ENCODE measurements at regions not wholly inside any gene's neighbourhood (a gene's known extent, or its start where the extent isn't known, plus 50 kb on each side); places are given as distances from the start of the nearest gene placed in this dataset.

GRCh38 chr10:61140765-61141392 is 196.9 kb upstream of the RHOBTB1 start:
- DNase-seq (no peak), ATAC-seq (no peak)

GRCh38 chr10:61139592-61139953 is 195.6 kb upstream of the RHOBTB1 start:
- ATAC-seq = no peak
- no peak for DNase-seq

DNA sequence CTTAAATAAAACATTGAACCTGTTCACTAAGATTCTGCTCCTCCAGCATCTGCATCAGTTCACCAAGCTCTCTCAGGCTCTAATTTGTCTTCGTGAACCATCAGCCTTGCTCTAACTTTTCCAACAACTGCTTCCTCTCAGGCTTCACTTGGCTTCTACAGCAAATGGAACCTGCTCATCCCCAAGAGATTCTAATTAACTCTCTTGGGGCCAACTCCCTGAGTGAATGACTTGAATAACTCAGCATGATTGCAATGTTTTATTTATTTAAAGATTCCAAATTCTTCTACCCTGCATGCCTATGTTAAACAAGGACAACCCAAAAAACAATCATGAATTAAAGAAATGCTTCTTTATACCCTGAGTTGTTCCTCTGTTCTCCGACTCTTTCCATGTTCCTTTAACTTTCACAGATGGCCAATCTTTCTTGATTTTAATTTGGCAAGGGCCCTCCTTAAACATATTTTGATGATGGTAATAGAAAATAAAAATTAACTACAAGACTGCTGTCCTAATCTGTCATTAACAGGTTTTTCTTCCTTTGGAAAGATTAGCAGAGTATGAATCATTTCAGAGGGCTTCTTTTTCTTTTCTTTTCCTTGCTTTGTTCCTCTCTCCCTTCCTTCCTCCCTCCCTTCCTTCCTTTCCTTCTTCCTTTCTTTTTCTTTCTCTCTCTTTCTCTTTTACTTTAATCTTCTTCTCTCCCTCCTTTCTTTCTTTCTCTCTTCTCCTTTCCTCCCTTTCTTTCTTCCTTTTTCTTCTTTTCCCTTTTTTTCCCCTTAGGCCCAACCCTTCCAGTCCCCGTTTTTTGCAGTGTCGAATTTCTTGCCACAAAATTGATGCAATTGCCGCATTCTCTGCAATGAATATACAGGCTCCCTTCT is 195.0 kb upstream of the RHOBTB1 start:
- DNase-seq (no peak), ATAC-seq (no peak)

DNA sequence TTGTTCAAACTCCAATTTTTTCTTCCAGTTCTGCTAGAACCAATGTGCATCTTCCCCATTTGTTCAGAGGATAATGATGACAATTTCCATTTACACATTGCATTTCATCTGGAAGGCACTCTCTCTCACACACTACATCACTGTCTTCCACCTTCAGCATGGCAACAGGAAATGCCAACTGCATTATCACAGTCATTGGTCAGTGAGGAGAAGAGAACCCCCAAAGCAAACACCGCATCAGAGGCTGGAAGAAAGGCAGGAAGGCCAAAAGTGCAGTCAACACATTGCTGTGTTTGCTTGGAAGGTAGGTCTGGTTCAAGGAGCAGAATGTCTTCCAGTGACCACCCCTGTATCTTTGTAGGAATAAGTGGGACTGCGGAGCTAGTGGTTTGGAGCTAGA is 192.2 kb upstream of the RHOBTB1 start:
- DNase-seq (no peak), ATAC-seq (no peak)

DNA sequence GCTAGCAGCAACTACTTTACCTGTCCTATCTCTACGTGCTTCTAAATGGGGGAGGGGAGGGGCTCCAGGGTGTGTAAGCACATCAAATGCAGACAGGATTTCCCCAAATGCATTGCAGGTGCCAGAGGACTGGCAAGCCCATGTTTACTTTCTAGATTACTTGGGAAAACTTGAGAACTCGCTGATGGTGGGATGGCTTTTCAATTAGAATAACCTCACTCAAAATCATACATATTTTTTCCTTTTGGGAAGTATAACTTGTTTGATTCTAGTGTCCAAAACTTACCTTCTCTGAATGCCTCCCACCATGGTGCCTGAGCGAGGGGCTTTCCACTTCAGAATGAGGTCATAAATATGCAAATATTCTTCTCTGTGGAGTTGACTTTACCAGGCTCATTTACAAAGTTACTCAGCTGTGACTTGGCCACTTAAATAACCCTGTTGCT is 191.3 kb upstream of the RHOBTB1 start:
- ATAC-seq (no peak), DNase-seq (no peak)

DNA sequence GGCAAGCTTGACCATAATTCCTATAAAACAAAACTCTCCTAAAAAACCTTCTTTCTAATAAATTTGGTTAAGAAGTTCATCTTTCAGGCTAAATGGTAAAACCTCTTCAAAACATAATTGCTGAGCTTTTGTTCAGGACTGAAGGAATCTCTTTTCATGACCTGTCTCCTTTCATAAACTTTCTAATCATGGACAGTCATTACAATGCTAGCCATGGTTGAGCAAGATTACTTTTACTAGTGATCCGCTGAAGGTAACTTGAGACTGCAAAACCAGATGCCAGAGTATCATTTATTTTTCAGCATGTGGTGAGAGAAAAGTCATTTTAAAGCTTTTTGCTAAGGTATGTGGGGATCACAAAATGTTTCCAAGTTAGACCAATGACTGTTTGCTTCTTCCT is 186.4 kb upstream of the RHOBTB1 start:
- ATAC-seq (no peak), DNase-seq (no peak)

- ATAC-seq = no peak
- no peak for DNase-seq
Measured at GRCh38 chr10:61128196-61128595, 184.2 kb upstream of the RHOBTB1 start.

GRCh38 chr10:61125560-61126170 is 181.7 kb upstream of the RHOBTB1 start:
- no peak for DNase-seq
- ATAC-seq = no peak

GRCh38 chr10:61124756-61125530 is 181.0 kb upstream of the RHOBTB1 start:
- ATAC-seq (no peak), DNase-seq (no peak)

- ATAC-seq = no peak
- no peak for DNase-seq
Measured at GRCh38 chr10:61120805-61121204, 176.8 kb upstream of the RHOBTB1 start.

DNA sequence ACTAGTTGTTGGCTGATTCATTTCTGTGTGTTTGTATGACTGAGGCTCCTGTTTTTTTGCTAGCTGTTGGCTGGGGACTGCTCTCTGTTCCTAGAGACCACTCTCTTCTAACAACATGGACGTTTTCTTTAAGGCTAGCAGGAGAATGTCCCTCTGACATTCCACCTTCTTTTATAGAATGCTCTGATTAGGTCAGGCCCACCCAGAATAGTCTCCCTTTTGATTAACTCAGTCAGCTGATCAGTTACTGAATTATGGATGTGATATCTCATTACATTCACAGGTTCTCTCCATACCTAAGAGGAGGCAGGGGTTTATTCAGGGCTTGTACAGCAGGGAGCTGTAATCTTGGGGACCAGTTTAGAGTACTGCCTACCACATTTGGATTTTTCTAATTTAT is 175.6 kb upstream of the RHOBTB1 start:
- ATAC-seq (no peak), DNase-seq (no peak)

DNA sequence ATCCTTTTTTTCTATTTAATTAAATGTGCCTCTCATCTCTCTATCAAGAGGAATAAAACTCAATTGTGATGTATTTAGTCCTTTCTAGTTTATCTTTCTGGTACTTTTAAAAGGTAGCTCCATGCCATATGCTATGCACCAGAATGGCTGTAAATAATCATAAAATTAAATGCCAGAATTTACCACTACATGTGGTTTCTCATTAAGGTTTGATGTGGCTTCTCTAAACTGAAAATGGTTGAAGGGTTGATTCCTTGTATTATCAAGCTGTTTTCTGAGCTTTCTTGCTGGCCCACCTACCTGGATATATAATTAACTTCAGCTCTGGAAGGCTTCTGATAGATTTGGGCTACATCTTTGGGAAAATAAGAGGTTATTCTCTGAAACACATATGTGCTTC is 171.9 kb upstream of the RHOBTB1 start:
- DNase-seq (no peak), ATAC-seq (no peak)

DNA sequence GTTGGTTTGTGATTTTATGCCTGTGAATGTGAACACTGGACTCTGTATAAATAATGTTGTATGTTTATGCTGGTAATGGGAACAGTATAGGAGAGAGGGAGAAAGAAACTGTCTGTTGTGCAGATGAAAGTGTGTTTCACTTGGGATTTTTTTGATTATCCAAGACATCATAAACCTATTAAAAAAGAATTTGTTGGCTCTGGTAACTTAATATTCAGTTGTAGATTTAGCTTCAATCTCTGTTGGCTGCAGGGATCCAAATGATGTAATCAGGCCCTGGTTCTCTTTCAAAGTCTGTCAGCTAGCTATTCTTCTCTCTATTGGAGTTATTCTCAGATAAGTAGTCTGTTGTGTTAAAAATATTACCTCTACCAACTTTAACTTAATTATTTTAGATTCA is 168.8 kb upstream of the RHOBTB1 start:
- DNase-seq = no peak
- no peak for ATAC-seq

DNA sequence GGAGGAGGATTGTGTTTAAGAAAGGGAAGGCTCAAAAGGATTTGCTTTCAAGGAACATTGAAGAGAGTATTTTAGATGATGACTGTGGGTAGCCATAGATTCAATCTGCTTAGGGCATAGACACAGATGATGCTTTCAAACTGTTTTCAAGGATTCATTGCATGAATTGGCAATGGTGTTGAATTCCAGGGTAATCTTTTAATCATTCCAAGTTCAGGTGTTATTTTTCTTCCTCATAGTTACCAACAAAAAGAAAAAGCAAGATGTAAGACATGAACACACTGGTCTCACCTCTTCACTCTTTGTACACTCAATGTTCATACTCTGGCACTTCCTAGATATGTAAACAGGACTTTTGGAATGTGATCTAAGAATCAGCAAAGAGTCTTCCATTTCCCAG is 167.0 kb upstream of the RHOBTB1 start:
- DNase-seq = no peak
- no peak for ATAC-seq

DNA sequence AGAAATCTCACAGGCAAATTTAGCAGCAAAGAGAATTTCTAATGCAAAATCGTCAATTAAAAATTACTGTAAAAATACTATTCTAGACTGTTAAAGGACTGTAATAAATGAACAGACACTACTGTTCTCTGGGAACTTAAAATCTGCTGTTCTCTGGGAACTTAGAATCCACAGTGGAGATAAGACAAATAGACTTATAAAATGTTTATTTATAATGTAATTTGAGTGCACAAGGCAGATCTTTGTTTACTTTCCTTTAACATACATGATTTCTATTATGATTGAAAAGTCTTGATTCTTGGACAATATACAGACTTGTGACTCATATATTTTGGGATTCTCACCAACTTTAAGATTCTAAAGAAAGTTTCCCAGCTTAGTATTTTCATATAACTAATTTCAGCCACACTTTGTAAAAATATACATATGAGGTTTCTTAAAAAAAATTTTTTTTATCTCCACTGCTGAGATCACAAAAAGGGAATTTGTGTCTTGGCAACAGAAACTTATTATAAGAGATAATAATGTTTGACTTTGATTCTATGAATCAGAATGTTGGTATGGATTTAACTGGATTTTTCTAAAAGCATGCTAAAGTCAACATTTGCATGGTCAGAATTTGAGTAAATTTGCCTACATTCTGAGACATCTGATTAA is 166.3 kb upstream of the RHOBTB1 start:
- no peak for ATAC-seq
- DNase-seq = no peak

DNA sequence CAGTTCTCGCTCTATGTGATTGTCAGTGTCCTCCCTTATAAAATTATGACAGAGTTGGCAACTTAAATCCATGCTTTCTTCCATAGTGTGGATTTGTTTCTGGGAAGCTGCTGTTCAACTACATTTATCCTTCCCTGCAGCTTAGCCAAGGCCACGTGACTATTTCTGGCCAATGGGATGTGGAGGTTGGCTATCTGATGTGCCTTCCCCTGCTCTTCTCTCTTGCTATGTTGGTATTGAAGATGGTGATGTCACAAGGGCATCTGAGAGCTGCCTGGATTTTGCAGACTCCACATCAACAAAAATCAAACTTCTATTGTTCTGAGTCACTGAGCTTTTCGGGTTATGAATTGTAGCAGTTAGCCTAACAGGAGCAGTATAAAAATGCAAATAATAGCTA is 164.9 kb upstream of the RHOBTB1 start:
- ATAC-seq (no peak), DNase-seq (no peak)

GRCh38 chr10:61100887-61101286 is 156.9 kb upstream of the RHOBTB1 start:
- no peak for ATAC-seq

GRCh38 chr10:61099756-61100155 is 155.8 kb upstream of the RHOBTB1 start:
- ATAC-seq (no peak), DNase-seq (no peak)

More at GRCh38 chr10:61100887-61101286, 156.9 kb upstream of the RHOBTB1 start:
- no peak for DNase-seq

DNA sequence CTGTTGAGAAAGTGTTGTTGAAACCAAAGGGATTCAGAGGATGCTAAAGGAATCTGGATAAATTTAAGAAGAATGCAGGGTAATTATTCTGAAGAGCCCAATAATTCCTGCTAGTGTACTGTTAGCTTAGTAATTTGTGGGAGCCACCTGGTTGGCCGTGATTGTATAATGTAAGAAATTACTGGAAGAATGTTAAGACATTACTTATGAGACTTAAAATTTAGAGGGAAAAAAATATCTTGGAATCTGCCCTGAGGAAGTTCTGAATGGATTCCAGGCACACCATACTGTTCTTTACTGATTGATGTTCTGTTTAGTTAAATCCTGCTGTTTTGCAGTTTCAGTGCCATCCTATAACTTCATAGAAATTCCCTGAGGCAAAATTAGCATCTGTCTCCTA is 155.0 kb upstream of the RHOBTB1 start:
- no peak for ATAC-seq
- no peak for DNase-seq

DNA sequence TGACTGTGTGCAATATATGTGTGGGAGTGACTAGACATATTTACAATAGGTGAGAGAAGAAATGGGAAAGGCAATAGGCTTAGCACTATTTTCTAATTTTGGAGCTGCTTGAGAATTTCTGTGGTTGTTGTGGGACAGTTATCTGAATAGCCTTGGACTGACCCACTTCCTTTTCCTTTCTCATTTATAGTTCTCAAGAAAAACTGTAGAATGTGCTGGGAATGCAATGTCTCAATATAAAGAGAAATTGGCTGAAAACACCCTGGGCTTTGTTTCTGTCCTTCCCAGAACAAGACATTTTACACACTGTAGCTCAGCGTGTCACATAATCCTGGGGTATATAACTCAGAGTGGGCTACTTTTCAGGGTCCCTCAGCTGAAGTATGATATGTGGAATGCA is 153.0 kb upstream of the RHOBTB1 start:
- no peak for DNase-seq
- no peak for ATAC-seq

DNA sequence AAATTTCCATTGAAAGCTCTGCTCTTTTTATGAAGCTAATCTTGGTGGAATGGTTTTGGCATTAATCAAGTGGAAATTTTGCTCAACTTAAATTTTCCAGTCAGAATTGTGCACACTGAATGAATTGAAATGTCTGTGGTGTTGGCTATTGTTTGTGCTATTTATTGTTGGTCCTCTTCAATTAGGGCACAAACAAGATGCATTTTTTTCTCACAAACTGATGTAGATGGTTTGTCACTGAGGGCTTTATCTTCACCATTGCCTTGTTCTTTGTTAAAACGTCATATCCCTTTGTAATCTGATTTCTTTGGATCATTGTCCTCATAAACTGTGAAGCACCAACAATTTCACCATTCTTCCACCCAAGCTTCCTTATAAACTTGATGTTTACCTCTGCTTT is 152.1 kb upstream of the RHOBTB1 start:
- DNase-seq = no peak
- ATAC-seq = no peak

GRCh38 chr10:61091531-61091930 is 147.5 kb upstream of the RHOBTB1 start:
- no peak for ATAC-seq

More at GRCh38 chr10:61091531-61091930, 147.5 kb upstream of the RHOBTB1 start:
- DNase-seq = no peak
